PFSK-1 (cell line): ENCODE measurements at regions not wholly inside any gene's neighbourhood (a gene's known extent, or its start where the extent isn't known, plus 50 kb on each side); places are given as distances from the start of the nearest gene placed in this dataset.

Source experiments
- FOXP2 ChIP-seq: optimal IDR thresholded peaks from 2 replicates; pipeline ENCODE3; 2011; ENCODE audit warnings: borderline replicate concordance, control low read depth, inconsistent platforms; ENCODE audit not compliant: insufficient read depth; ENCODE audit errors: extremely low read length, extremely low read depth
- POLR2AphosphoS5 ChIP-seq: IDR thresholded peaks from 2 replicates; pipeline ENCODE4 v1.6.1; 2012; ENCODE audit warnings: low read depth, mild to moderate bottlenecking, control low read depth, low read length, moderate library complexity
- REST ChIP-seq, 2 experiments: IDR thresholded peaks; 2 replicates each; pipeline versions ENCODE4 v1.6.1 to v1.8.0; 2011 to 2012; ENCODE audit warnings: low read depth in 2 of 2, low read length in 2 of 2, control low read depth in 1 of 2, inconsistent platforms in 1 of 2, mild to moderate bottlenecking in 1 of 2, moderate library complexity in 1 of 2; ENCODE audit not compliant: insufficient read depth in 1 of 2
- SIN3A ChIP-seq: IDR thresholded peaks from 2 replicates; pipeline ENCODE4 v1.6.1; 2012; ENCODE audit warnings: mild to moderate bottlenecking, low read length, moderate library complexity, borderline replicate concordance; ENCODE audit not compliant: insufficient read depth
- TAF1 ChIP-seq: IDR thresholded peaks from 2 replicates; pipeline ENCODE4 v1.6.1; 2012; ENCODE audit warnings: low read length, control low read depth, borderline replicate concordance; ENCODE audit not compliant: insufficient read depth

GRCh38 chr7:124310934-124311390, 278.1 kb upstream of the TMEM229A start:
- TF ChIP-seq POLR2AphosphoS5 = no peak
- TF ChIP-seq REST (IDR thresholded peaks at IDR 0.05; ENCODE audit: insufficient read depth in 1 of 2, low read depth in 2 of 2, low read length in 2 of 2) = no peak
- TF ChIP-seq FOXP2 = no peak
- no peak for TF ChIP-seq SIN3A
- no peak for TF ChIP-seq TAF1

GRCh38 chr7:124308384-124308783, 275.5 kb upstream of the TMEM229A start:
- TF ChIP-seq TAF1 (no peak), REST (IDR thresholded peaks at IDR 0.05; ENCODE audit: insufficient read depth in 1 of 2, low read depth in 2 of 2, low read length in 2 of 2) (no peak), FOXP2 (no peak), SIN3A (no peak), POLR2AphosphoS5 (no peak)

- TF ChIP-seq FOXP2 (no peak), SIN3A (no peak), TAF1 (no peak), POLR2AphosphoS5 (no peak), REST (IDR thresholded peaks at IDR 0.05; ENCODE audit: insufficient read depth in 1 of 2, low read depth in 2 of 2, low read length in 2 of 2) (no peak)
These were observed 262.4 kb upstream of the TMEM229A start for GRCh38 chr7:124295289-124295688.

- no peak for TF ChIP-seq POLR2AphosphoS5
- TF ChIP-seq REST (IDR thresholded peaks at IDR 0.05; ENCODE audit: insufficient read depth in 1 of 2, low read depth in 2 of 2, low read length in 2 of 2) = no peak
- no peak for TF ChIP-seq TAF1
- no peak for TF ChIP-seq SIN3A
- TF ChIP-seq FOXP2 = no peak
These were observed 252.1 kb upstream of the TMEM229A start for GRCh38 chr7:124284937-124285336.
